ENCODE measurements at regions not wholly inside any gene's neighbourhood (a gene's known extent, or its start where the extent isn't known, plus 50 kb on each side); places are given as distances from the start of the nearest gene placed in this dataset.
"Not testable (repeated sequence)": the region's sequence is repeated elsewhere in the genome, so short reads cannot be mapped to it uniquely, and the experiment has no call there.

DNA sequence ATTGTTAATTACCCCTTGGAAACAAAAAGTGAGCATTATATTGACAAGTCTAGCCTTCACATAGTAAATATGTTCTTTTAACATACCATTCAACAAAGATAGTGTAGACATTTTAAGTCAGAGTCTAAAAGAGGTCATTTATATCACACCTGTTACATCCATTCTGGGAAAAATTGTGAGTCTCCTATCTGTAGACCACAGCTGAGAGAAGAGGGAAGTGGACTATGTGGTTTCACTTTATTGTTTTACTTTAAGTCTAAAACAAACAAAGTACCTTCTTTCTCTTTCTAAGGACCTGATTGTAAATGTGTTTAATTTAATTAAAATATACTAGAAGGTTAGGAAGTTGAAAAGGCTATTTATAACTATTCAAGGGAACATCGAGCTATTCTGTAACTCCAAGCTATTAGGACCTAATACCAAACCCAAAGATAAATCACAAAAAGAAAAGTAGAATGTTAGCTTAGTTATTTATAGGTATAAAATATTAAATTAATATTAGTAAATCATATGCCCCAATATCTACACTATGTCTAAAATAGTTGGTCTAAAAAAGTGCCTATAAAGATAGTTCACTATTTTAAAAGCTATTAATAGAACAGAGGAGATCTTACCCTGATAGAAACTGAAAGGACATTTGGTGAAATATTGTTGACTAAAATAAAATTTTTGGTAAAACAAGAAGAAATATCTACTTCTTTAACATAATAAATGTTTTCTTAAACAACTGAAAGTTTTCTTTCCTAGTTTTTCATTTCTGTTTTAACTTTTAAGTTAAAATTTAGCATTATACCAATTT, 134.9 kb downstream of the TMEM167A start:
- no peak overlapping the region for H3K4me3 ChIP-seq (ENCODE audit: low read length)
- H3K4me1 ChIP-seq (ENCODE audit: insufficient read depth, low read length): no peaks in the 10 kb centered on the region
- no peaks in the 10 kb centered on the region for H3K27me3 ChIP-seq (ENCODE audit: insufficient read depth, low read length, poor library complexity, severe bottlenecking)
- DNase-seq: no peak
- no peak overlapping the region for H3K27ac ChIP-seq (ENCODE audit: low read depth, low read length)
- H3K27me3 Mint-ChIP-seq: peaks cover 0 to 1% of the 10 kb centered on the region in 2 donors
- ChIA-PET CTCF (no interaction called here), POLR2A (no interaction called here)
- H3K4me3 Mint-ChIP-seq: no peak overlapping the region
- no peaks in the 10 kb centered on the region for H3K4me1 Mint-ChIP-seq
- H3K9me3 Mint-ChIP-seq: peaks cover 0 to 6% (median 6%) of the 10 kb centered on the region in 5 donors
- no peaks in the 10 kb centered on the region for H3K36me3 ChIP-seq (ENCODE audit: insufficient read depth, low read length)
- H3K27ac Mint-ChIP-seq: no peak overlapping the region
- H3K9me3 ChIP-seq (ENCODE audit: low read length): no peaks in the 10 kb centered on the region
- H3K36me3 Mint-ChIP-seq: no peaks in the 10 kb centered on the region

DNA sequence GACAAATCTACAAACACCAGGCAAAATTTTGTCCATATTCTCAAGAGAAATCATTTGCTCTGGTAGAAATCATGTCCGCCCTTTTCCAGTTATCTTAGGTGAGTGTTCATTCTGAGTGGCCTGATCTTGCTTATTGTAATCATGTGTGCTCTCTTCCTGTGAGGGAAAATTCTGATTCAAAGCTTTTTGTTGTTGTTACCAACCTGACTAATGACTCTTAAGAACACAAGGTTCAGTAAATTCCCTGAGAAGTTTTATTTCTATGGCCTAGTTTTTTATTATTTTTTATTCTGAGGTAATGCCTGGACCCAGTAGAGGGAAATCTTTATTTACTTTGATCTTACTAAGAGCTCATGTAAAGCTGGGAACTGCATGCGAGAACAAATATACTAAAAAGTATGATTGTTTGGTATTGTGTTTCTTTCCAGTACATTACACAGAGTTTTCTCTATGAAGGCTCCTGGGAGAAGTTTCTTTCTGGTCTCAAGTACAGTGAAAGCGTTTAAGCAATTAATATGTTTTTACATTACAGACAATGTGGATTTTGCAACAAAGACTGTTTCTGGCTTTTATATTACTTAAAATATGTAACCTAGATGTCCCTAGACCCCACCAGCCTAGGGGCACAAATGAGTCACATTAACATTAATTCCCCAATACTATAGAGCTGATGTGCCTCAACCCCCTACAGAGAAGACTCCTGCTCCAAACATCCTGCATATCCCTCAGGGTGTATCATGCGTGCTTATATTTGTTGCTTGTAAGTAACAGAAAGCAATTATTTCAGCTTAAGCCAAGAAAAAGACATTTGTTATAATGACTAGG, 138.1 kb downstream of the TMEM167A start:
- no peak for DNase-seq
- H3K4me3 Mint-ChIP-seq: no peak overlapping the region
- no peaks in the 10 kb centered on the region for H3K4me1 Mint-ChIP-seq
- CTCF ChIA-PET: no interaction called here
- Histone ChIP-seq H3K27ac (ENCODE audit: low read depth, low read length) (no peak overlapping the region), H3K36me3 (ENCODE audit: insufficient read depth, low read length) (no peaks in the 10 kb centered on the region), H3K4me3 (ENCODE audit: low read length) (no peak overlapping the region), H3K27me3 (ENCODE audit: insufficient read depth, low read length, poor library complexity, severe bottlenecking) (no peaks in the 10 kb centered on the region), H3K9me3 (ENCODE audit: low read length) (no peaks in the 10 kb centered on the region), H3K4me1 (ENCODE audit: insufficient read depth, low read length) (no peaks in the 10 kb centered on the region)
- POLR2A ChIA-PET: no interaction called here
- peaks cover 0 to 6% (median 3%) of the 10 kb centered on the region in 5 donors for H3K9me3 Mint-ChIP-seq
- H3K36me3 Mint-ChIP-seq: no peaks in the 10 kb centered on the region
- peaks cover 0 to 1% of the 10 kb centered on the region in 2 donors for H3K27me3 Mint-ChIP-seq
- H3K27ac Mint-ChIP-seq: no peak overlapping the region

DNA sequence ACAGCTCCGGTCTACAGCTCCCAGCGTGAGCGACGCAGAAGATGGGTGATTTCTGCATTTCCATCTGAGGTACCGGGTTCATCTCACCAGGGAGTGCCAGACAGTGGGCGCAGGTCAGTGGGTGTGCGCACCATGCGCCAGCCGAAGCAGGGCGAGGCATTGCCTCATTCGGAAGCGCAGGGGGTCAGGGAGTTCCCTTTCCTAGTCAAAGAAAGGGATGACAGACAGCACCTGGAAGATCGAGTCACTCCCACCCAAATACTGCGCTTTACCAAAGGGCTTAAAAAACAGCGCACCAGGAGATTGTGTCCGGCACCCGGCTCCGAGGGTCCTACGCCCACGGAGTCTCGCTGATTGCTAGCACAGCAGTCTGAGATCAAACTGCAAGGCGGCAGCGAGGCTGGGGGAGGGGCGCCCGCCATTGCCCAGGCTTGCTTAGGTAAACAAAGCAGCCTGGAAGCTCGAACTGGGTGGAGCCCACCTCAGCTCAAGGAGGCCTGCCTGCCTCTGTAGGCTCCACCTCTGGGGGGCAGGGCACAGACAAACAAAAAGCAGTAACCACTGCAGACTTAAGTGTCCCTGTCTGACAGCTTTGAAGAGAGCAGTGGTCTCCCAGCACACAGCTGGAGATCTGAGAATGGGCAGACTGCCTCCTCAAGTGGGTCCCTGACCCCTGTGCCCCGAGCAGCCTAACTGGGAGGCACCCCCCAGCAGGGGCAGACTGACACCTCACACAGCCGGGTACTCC, 144.5 kb downstream of the TMEM167A start:
- H3K4me3 Mint-ChIP-seq; H3K4me3 ChIP-seq (ENCODE audit: low read length); CTCF ChIA-PET; DNase-seq; H3K9me3 ChIP-seq (ENCODE audit: low read length); H3K4me1 Mint-ChIP-seq; H3K27ac Mint-ChIP-seq; H3K36me3 Mint-ChIP-seq; H3K27ac ChIP-seq (ENCODE audit: low read depth, low read length); POLR2A ChIA-PET; H3K36me3 ChIP-seq (ENCODE audit: insufficient read depth, low read length); H3K27me3 ChIP-seq (ENCODE audit: insufficient read depth, low read length, poor library complexity, severe bottlenecking); H3K9me3 Mint-ChIP-seq; H3K4me1 ChIP-seq (ENCODE audit: insufficient read depth, low read length): not testable (repeated sequence)
- peaks cover 0 to 17% of the 10 kb centered on the region in 2 donors for H3K27me3 Mint-ChIP-seq

DNA sequence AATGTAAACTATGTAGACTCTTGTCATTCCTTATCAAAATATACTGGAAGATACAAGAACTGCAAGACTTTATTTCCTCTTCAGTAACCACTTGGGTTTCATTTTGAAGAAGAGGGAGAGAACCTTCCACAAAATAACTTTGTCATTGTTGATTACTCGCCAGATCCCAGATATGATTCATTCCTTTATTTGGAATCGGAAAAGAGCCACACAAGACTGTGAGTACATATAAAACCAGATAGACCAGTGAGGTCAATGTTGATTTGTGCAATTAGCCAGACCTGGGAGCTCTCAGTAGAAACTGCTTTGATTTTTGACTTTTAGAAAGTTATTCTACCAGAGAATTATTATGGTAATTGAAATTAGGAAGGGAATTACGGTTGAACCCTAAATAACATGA, 146.1 kb downstream of the TMEM167A start:
- H3K4me3 ChIP-seq (ENCODE audit: low read length): no peak overlapping the region
- no peak for DNase-seq
- CTCF ChIA-PET: no interaction called here
- no peak overlapping the region for H3K27ac ChIP-seq (ENCODE audit: low read depth, low read length)
- H3K9me3 ChIP-seq (ENCODE audit: low read length): no peaks in the 10 kb centered on the region
- no peaks in the 10 kb centered on the region for H3K27me3 ChIP-seq (ENCODE audit: insufficient read depth, low read length, poor library complexity, severe bottlenecking)
- no peaks in the 10 kb centered on the region for H3K4me1 Mint-ChIP-seq
- peaks cover 0 to 3% (median 0%) of the 10 kb centered on the region in 5 donors for H3K9me3 Mint-ChIP-seq
- POLR2A ChIA-PET: no interaction called here
- H3K36me3 Mint-ChIP-seq: no peaks in the 10 kb centered on the region
- no peak overlapping the region for H3K4me3 Mint-ChIP-seq
- no peak overlapping the region for H3K27ac Mint-ChIP-seq
- H3K27me3 Mint-ChIP-seq: peaks cover 0 to 17% of the 10 kb centered on the region in 2 donors
- no peaks in the 10 kb centered on the region for H3K4me1 ChIP-seq (ENCODE audit: insufficient read depth, low read length)
- H3K36me3 ChIP-seq (ENCODE audit: insufficient read depth, low read length): no peaks in the 10 kb centered on the region

DNA sequence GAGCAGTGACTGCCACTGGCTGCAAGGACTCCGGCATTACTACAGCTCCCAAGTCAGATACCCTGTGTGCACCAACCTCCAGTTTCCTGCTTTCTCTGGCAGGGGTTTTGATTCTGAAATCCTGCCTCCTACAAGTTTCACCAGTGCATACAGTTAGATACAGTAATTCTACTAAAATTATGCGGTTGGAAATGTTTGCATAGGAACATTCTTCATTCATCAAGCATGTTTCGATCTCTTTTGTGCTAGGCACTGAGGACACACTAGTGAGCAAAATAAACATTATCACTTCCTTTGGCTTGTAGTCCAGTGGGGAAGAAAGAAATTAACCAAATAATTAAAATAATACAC, 152.2 kb downstream of the TMEM167A start:
- no peak overlapping the region for H3K27ac ChIP-seq (ENCODE audit: low read depth, low read length)
- no peaks in the 10 kb centered on the region for H3K36me3 ChIP-seq (ENCODE audit: insufficient read depth, low read length)
- no peaks in the 10 kb centered on the region for H3K36me3 Mint-ChIP-seq
- no peak for DNase-seq
- H3K4me3 ChIP-seq (ENCODE audit: low read length): no peak overlapping the region
- no peaks in the 10 kb centered on the region for H3K27me3 ChIP-seq (ENCODE audit: insufficient read depth, low read length, poor library complexity, severe bottlenecking)
- ChIA-PET CTCF (no interaction called here), POLR2A (no interaction called here)
- H3K9me3 ChIP-seq (ENCODE audit: low read length): no peaks in the 10 kb centered on the region
- no peak overlapping the region for H3K4me3 Mint-ChIP-seq
- H3K9me3 Mint-ChIP-seq: peaks cover 0 to 3% (median 0%) of the 10 kb centered on the region in 5 donors
- H3K4me1 ChIP-seq (ENCODE audit: insufficient read depth, low read length): no peaks in the 10 kb centered on the region
- peaks cover 2% of the 10 kb centered on the region in 2 donors for H3K27me3 Mint-ChIP-seq
- no peak overlapping the region for H3K27ac Mint-ChIP-seq
- no peaks in the 10 kb centered on the region for H3K4me1 Mint-ChIP-seq

DNA sequence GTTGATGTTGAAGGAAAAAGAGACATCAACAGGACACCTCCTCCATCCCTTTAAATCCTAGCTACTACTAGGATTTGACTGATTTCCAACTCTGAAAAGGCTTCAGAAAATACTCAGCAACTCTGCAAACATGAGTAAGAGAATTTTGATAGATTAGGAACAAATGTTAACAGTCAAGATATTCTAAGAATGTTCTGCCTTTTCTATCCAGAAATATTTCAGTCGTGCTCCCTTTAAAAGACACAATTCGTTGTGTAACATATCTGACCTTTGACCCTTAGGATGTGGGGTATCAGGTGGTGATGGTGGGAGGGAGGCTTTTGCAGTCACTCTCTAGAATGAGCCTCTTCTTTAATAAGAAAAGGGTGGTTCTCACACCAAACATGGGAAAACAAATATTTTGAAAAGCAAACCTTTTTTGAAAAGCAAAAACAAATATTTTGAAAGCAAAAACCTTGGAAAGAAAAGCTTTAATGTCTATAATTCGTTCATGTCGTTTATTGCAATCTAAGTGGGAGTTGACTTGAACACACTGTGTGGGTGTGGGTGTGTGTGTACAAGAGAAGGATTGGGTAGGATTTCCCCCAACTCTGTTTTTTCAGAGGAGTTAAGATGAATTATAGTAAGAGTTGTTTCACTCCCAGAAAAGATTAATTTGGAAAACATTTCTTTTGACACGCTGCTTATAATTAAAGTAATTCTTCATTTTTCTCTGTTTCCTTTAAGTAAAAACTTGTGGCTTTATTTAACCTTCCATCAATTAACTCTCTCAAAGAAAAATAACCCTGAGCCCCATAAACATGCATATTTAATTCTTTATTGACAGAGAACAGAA, 152.8 kb downstream of the TMEM167A start:
- no peak overlapping the region for H3K27ac ChIP-seq (ENCODE audit: low read depth, low read length)

DNA sequence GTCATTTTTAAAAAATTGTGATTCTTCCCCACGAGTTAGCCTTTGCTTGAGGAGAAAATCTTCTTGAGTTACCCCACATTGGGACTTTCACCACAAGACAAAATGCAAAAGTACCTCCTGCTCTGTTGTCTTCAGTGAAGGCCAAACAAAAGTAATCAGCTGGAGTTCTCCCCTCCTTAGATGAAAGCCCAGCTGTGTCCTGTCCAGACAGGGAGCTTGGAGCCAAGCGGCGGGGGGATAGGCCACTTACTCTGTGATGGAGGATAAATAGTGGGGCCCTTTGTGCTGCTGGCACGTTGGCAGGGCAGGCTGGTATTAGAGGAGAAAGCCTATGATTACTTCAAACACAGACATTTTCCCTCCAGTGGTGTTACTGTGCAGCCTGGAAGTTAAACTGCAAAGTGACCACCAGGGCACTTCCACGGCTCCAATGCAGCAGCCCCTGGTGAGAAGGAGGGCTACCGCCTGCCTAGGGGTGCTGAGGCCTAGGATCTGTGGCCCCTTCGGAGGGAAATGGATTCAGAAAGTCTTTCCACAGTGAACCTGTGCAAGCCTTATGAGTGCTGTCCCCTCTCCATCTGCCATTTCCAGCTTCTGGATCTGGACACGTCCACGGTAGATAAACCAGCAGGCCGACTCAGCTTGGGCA, 155.0 kb downstream of the TMEM167A start:
- POLR2A ChIA-PET: no interaction called here
- Mint-ChIP-seq H3K27me3 (peaks cover 0 to 2% of the 10 kb centered on the region in 2 donors), H3K9me3 (peaks cover 0 to 3% (median 0%) of the 10 kb centered on the region in 5 donors), H3K4me3 (no peak overlapping the region), H3K36me3 (no peaks in the 10 kb centered on the region), H3K4me1 (no peaks in the 10 kb centered on the region), H3K27ac (peak overlapping the region in 1 of 8 donors; percentile 38)
- Histone ChIP-seq H3K27me3 (ENCODE audit: insufficient read depth, low read length, poor library complexity, severe bottlenecking) (no peaks in the 10 kb centered on the region), H3K4me1 (ENCODE audit: insufficient read depth, low read length) (no peaks in the 10 kb centered on the region), H3K36me3 (ENCODE audit: insufficient read depth, low read length) (no peaks in the 10 kb centered on the region), H3K9me3 (ENCODE audit: low read length) (no peaks in the 10 kb centered on the region), H3K27ac (ENCODE audit: low read depth, low read length) (no peak overlapping the region), H3K4me3 (ENCODE audit: low read length) (no peak overlapping the region)
- DNase-seq: no peak
- CTCF ChIA-PET: interaction anchor here (1.2 kb wide), 1 partner anchor 9 kb away, joined by 3 read pairs; no protein-coding TSS in a partner anchor

More for the DNA sequence above, 152.8 kb downstream of the TMEM167A start:
- Mint-ChIP-seq H3K4me3 (no peak overlapping the region), H3K36me3 (no peaks in the 10 kb centered on the region), H3K27ac (no peak overlapping the region), H3K4me1 (no peaks in the 10 kb centered on the region), H3K27me3 (peaks cover 0 to 2% of the 10 kb centered on the region in 2 donors), H3K9me3 (peaks cover 0 to 3% (median 0%) of the 10 kb centered on the region in 5 donors)
- CTCF ChIA-PET: no interaction called here
- no peaks in the 10 kb centered on the region for H3K4me1 ChIP-seq (ENCODE audit: insufficient read depth, low read length)
- no peaks in the 10 kb centered on the region for H3K9me3 ChIP-seq (ENCODE audit: low read length)
- DNase-seq: no peak
- H3K4me3 ChIP-seq (ENCODE audit: low read length): no peak overlapping the region
- POLR2A ChIA-PET: no interaction called here
- no peaks in the 10 kb centered on the region for H3K36me3 ChIP-seq (ENCODE audit: insufficient read depth, low read length)
- no peaks in the 10 kb centered on the region for H3K27me3 ChIP-seq (ENCODE audit: insufficient read depth, low read length, poor library complexity, severe bottlenecking)

Data from CD8-positive, alpha-beta memory T cell (primary cell).